ENCODE measurements at regions not wholly inside any gene's neighbourhood (a gene's known extent, or its start where the extent isn't known, plus 50 kb on each side); places are given as distances from the start of the nearest gene placed in this dataset.

GRCh38 chr9:38227656-38228055 is 158.6 kb upstream of the SHB start:
- Histone ChIP-seq H2AFZ (ENCODE audit: low read length) (no peak overlapping the region), H2BK20ac (ENCODE audit: low read depth, low read length, poor library complexity, severe bottlenecking) (no peak overlapping the region), H2BK5ac (ENCODE audit: insufficient read length, low read length) (no peak overlapping the region), H3K9ac (ENCODE audit: extremely low read depth, insufficient read length, low read length) (no peak overlapping the region), H4K5ac (ENCODE audit: insufficient read length, low read depth, low read length) (no peak overlapping the region), H3K27ac (ENCODE audit: insufficient read length, low read depth, low read length) (no peak overlapping the region), H3K14ac (ENCODE audit: insufficient read depth, low read length) (no peak overlapping the region), H3T11ph (ENCODE audit: low read length) (no peak overlapping the region), H4K20me1 (ENCODE audit: control insufficient read depth, insufficient read depth, insufficient read length) (no peaks in the 10 kb centered on the region), H3K4me1 (ENCODE audit: insufficient read depth, low read length) (peaks cover 3% of the 10 kb centered on the region; the same call in 1 of the 2 replicates), H3K79me2 (ENCODE audit: insufficient read depth, low read length) (no peaks in the 10 kb centered on the region), H4K91ac (ENCODE audit: insufficient read length, low read depth, low read length) (no peak overlapping the region), H3K27me3 (ENCODE audit: insufficient read depth, low read length) (no peaks in the 10 kb centered on the region; the same call in 1 of the 2 replicates), H4K8ac (replicated peaks; ENCODE audit: insufficient read length, low read depth, low read length) (no peak overlapping the region), H2BK120ac (ENCODE audit: low read depth, low read length, poor library complexity, severe bottlenecking) (no peak overlapping the region), H2BK15ac (ENCODE audit: low read depth, low read length) (no peak overlapping the region), H3K4me2 (ENCODE audit: insufficient read depth, insufficient read length, low read length) (no peak overlapping the region), H3K23ac (ENCODE audit: insufficient read length, low read depth, low read length) (no peak overlapping the region), H2BK12ac (ENCODE audit: insufficient read length, low read depth, low read length) (no peak overlapping the region), H3K56ac (ENCODE audit: insufficient read length, low read depth, low read length) (no peak overlapping the region), H3K18ac (ENCODE audit: insufficient read length, low read depth, low read length) (no peak overlapping the region), H3K23me2 (ENCODE audit: insufficient read length, low read depth, low read length, poor library complexity, severe bottlenecking) (no peaks in the 10 kb centered on the region), H3K79me1 (ENCODE audit: insufficient read depth, low read depth, low read length, poor library complexity, severe bottlenecking) (no peaks in the 10 kb centered on the region), H2AK5ac (ENCODE audit: insufficient read length, low read length) (no peak overlapping the region), H3K9me3 (ENCODE audit: control insufficient read depth, low read depth, low read length) (no peaks in the 10 kb centered on the region), H3K4ac (ENCODE audit: low read depth, low read length) (no peak overlapping the region)
- Mint-ChIP-seq H3K9me3 (no peaks in the 10 kb centered on the region), H3K27me3 (ENCODE audit: low read depth) (peaks cover 100% of the 10 kb centered on the region), H3K36me3 (ENCODE audit: insufficient read depth in 1 of 3, low read depth in 3 of 3) (no peaks in the 10 kb centered on the region), H3K4me3 (no peak overlapping the region), H3K27ac (no peak overlapping the region), H3K4me1 (peaks cover 22 to 34% of the 10 kb centered on the region in 2 experiments)
- TF ChIP-seq CTCF (conservative IDR thresholded peaks at IDR 0.05) = no peak
- no peak for DNase-seq
- no CpG with 5 or more reads among the region's 10 CpGs for WGBS (ENCODE audit: extremely low coverage, insufficient read length, low lambda C conversion rate)

Data from H9 (cell line).